ENCODE measurements at regions not wholly inside any gene's neighbourhood (a gene's known extent, or its start where the extent isn't known, plus 50 kb on each side); places are given as distances from the start of the nearest gene placed in this dataset.

DNA sequence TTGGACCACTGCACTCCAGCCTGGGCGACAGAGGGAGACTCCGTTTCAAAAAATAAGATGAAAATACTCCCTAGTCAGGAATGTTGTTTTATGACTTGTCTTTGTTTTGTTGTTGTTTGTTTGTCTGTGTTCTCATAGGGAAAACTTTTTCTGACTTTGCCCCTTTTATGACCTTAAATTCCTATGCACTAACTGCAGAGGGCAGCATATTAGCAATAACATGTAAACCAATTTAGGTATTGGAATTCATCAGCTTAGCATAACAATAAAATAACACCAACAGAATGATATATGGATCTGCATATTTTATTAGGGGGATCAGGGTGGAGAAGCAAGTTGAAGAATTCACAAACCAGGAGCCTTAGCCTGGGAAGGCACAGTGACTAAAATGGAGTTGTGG lies 631.5 kb downstream of the SUCLG1 start:
- TF ChIP-seq TAF1 (IDR thresholded peaks at IDR 0.05; ENCODE audit: low read depth) (no peak), CEBPB (IDR thresholded peaks at IDR 0.05) (no peak), EP300 (IDR thresholded peaks at IDR 0.05; ENCODE audit: borderline replicate concordance) (no peak), FOXM1 (IDR thresholded peaks at IDR 0.05; ENCODE audit: borderline replicate concordance, low read depth) (no peak), TCF12 (IDR thresholded peaks at IDR 0.05; ENCODE audit: low read depth) (no peak), RAD21 (IDR thresholded peaks at IDR 0.05; ENCODE audit: low read depth) (peak; percentile 22; the same call in 1 of the 2 replicates)
- TF ChIP-seq, protein P1, sequence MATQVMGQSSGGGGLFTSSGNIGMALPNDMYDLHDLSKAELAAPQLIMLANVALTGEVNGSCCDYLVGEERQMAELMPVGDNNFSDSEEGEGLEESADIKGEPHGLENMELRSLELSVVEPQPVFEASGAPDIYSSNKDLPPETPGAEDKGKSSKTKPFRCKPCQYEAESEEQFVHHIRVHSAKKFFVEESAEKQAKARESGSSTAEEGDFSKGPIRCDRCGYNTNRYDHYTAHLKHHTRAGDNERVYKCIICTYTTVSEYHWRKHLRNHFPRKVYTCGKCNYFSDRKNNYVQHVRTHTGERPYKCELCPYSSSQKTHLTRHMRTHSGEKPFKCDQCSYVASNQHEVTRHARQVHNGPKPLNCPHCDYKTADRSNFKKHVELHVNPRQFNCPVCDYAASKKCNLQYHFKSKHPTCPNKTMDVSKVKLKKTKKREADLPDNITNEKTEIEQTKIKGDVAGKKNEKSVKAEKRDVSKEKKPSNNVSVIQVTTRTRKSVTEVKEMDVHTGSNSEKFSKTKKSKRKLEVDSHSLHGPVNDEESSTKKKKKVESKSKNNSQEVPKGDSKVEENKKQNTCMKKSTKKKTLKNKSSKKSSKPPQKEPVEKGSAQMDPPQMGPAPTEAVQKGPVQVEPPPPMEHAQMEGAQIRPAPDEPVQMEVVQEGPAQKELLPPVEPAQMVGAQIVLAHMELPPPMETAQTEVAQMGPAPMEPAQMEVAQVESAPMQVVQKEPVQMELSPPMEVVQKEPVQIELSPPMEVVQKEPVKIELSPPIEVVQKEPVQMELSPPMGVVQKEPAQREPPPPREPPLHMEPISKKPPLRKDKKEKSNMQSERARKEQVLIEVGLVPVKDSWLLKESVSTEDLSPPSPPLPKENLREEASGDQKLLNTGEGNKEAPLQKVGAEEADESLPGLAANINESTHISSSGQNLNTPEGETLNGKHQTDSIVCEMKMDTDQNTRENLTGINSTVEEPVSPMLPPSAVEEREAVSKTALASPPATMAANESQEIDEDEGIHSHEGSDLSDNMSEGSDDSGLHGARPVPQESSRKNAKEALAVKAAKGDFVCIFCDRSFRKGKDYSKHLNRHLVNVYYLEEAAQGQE (IDR thresholded peaks at IDR 0.05; ENCODE audit: low read depth) = no peak
